IMR-90 (cell line): ENCODE measurements at regions not wholly inside any gene's neighbourhood (a gene's known extent, or its start where the extent isn't known, plus 50 kb on each side); places are given as distances from the start of the nearest gene placed in this dataset.

Experiments used
- ATAC-seq: fragments of 200-7000 bp; cut with Tn5 transposase; 2 replicates; pipeline ENCODE4 v1.9.1; 2020; ENCODE audit warnings: low read depth, mild to moderate bottlenecking, moderate library complexity
- BruUV-seq: library from RNA; stranded (reverse); fragments of 400-500 nt; replicated peaks from 2 replicates; lab custom pipeline; 2021; lab: Mats Ljungman, UMichigan
- CTCF ChIA-PET: fragments of 300-600 bp; formaldehyde crosslinking; extraction: SDS; loops from one replicate; lab custom pipeline; 2021; ENCODE audit warnings: antibody characterized with exemption; lab: Yijun Ruan, JAX
- POLR2A ChIA-PET: fragments of 300-600 bp; sonication (Branson Sonifier 250); formaldehyde crosslinking; loops from one replicate; lab custom pipeline; 2022; ENCODE audit warnings: antibody characterized with exemption; ENCODE audit not compliant: unreplicated experiment; lab: Charles Lee
- DNase-seq: peaks from one replicate; pipeline ENCODE4 v3.0.0; 2013
- H2AFZ ChIP-seq: replicated peaks from 2 replicates; pipeline ENCODE3; 2013; ENCODE audit warnings: low read length, mild to moderate bottlenecking; ENCODE audit not compliant: poor library complexity
- H2AK5ac ChIP-seq: 2 replicates; pipeline ENCODE4 v1.6.1; 2013; ENCODE audit warnings: low read depth, low read length, inconsistent platforms
- H2AK9ac ChIP-seq: replicated peaks from 2 replicates; pipeline ENCODE3; 2013; ENCODE audit warnings: mild to moderate bottlenecking, low read depth, low read length, moderate library complexity; ENCODE audit not compliant: poor library complexity
- H2BK120ac ChIP-seq: 2 replicates; pipeline ENCODE4 v1.6.1; 2013; ENCODE audit warnings: low read depth, low read length, inconsistent platforms
- H2BK15ac ChIP-seq: 3 replicates; pipeline ENCODE4 v1.6.1; 2013; ENCODE audit warnings: low read depth, low read length, inconsistent platforms
- H2BK20ac ChIP-seq: 2 replicates; pipeline ENCODE4 v1.6.1; 2013; ENCODE audit warnings: low read depth, mild to moderate bottlenecking, inconsistent platforms, low read length, moderate library complexity
- H2BK5ac ChIP-seq: 2 replicates; pipeline ENCODE4 v1.6.1; 2013; ENCODE audit warnings: mild to moderate bottlenecking, low read depth, low read length, inconsistent platforms; ENCODE audit not compliant: poor library complexity, severe bottlenecking
- H3K14ac ChIP-seq: replicated peaks from 2 replicates; pipeline ENCODE4 v1.6.1; 2013; ENCODE audit warnings: low read depth, low read length, inconsistent platforms
- H3K18ac ChIP-seq: 2 replicates; pipeline ENCODE4 v1.6.1; 2013; ENCODE audit warnings: low read depth, low read length, control low read depth
- H3K23ac ChIP-seq: 2 replicates; pipeline ENCODE4 v1.6.1; 2013; ENCODE audit warnings: low read depth, low read length, inconsistent platforms
- H3K27ac ChIP-seq: 2 replicates; pipeline ENCODE4 v1.5.1; 2013; ENCODE audit warnings: mild to moderate bottlenecking, control low read depth, low read length; ENCODE audit not compliant: insufficient read depth
- H3K27me3 ChIP-seq: 2 replicates; pipeline ENCODE4 v1.6.1; 2013; ENCODE audit warnings: low read length; ENCODE audit not compliant: control insufficient read depth, insufficient read depth
- H3K36me3 ChIP-seq: 2 replicates; pipeline ENCODE4 v1.6.1; 2013; ENCODE audit warnings: low read length, mixed read lengths; ENCODE audit not compliant: control insufficient read depth, insufficient read depth
- H3K4ac ChIP-seq: 2 replicates; pipeline ENCODE4 v1.6.1; 2013; ENCODE audit warnings: low read depth, low read length, inconsistent platforms
- H3K4me1 ChIP-seq: 2 replicates; pipeline ENCODE4 v1.6.1; 2013; ENCODE audit warnings: low read length, mixed read lengths; ENCODE audit not compliant: control insufficient read depth, insufficient read depth
- H3K4me2 ChIP-seq: 2 replicates; pipeline ENCODE4 v1.6.1; 2013; ENCODE audit warnings: low read depth, mild to moderate bottlenecking, control low read depth, low read length, moderate library complexity
- H3K4me3 ChIP-seq: 2 replicates; pipeline ENCODE4 v1.5.1; 2013; ENCODE audit warnings: low read depth, mild to moderate bottlenecking, control low read depth, low read length, moderate library complexity; ENCODE audit not compliant: insufficient read depth
- H3K56ac ChIP-seq: 2 replicates; pipeline ENCODE4 v1.6.1; 2013; ENCODE audit warnings: low read length, inconsistent platforms; ENCODE audit not compliant: insufficient read depth; ENCODE audit errors: extremely low read depth
- H3K79me1 ChIP-seq, 2 experiments: 2 replicates each; pipeline ENCODE4 v1.6.1; 2013; ENCODE audit warnings: low read length in 2 of 2, inconsistent platforms in 1 of 2, low read depth in 1 of 2
- H3K9ac ChIP-seq: 2 replicates; pipeline ENCODE4 v1.6.1; 2013; ENCODE audit warnings: low read depth, low read length, control low read depth
- H3K9me1 ChIP-seq: 2 replicates; pipeline ENCODE4 v1.6.1; 2013; ENCODE audit warnings: low read length, inconsistent platforms; ENCODE audit not compliant: insufficient read depth
- H3K9me3 ChIP-seq: 2 replicates; pipeline ENCODE4 v1.6.1; 2013; ENCODE audit warnings: low read length; ENCODE audit not compliant: control insufficient read depth, insufficient read depth
- H4K20me1 ChIP-seq: 2 replicates; pipeline ENCODE4 v1.6.1; 2013; ENCODE audit warnings: low read length, inconsistent platforms; ENCODE audit not compliant: insufficient read depth
- H4K5ac ChIP-seq: 2 replicates; pipeline ENCODE4 v1.6.1; 2013; ENCODE audit warnings: mild to moderate bottlenecking, low read depth, low read length, control low read depth
- H4K8ac ChIP-seq, 2 experiments: 2 replicates each; pipeline ENCODE4 v1.6.1; 2013; ENCODE audit warnings: low read depth in 2 of 2, low read length in 2 of 2, control low read depth in 1 of 2, inconsistent platforms in 1 of 2
- H4K91ac ChIP-seq: 2 replicates; pipeline ENCODE4 v1.6.1; 2013; ENCODE audit warnings: low read depth, low read length, inconsistent platforms; ENCODE audit not compliant: insufficient read depth
- POLR2A ChIP-seq: IDR thresholded peaks from 2 replicates; pipeline ENCODE4 v1.6.1; 2012; ENCODE audit warnings: mild to moderate bottlenecking, low read depth, low read length
- WGBS, 2 experiments: methylation state at CpG; one replicate each; pipeline versions ENCODE4 v1.1.5 to v1.1.7; 2013; ENCODE audit warnings: missing lambda C conversion rate in 2 of 2; ENCODE audit not compliant: insufficient read length in 1 of 2; ENCODE audit errors: extremely low coverage in 2 of 2; 5-methylcytosine and 5-hydroxymethylcytosine counted together
- dilution Hi-C: fragments of 300-500 bp; cut with HindIII; formaldehyde crosslinking; loops from one replicate; pipeline ENCODE4 v1.14.3; 2018; ENCODE audit warnings: low sequenced_read_pairs; ENCODE audit not compliant: unreplicated experiment
- in situ Hi-C: fragments of 300-500 bp; cut with MboI; formaldehyde crosslinking; loops from 3 replicates; pipeline ENCODE4 v1.14.3; 2019; ENCODE audit warnings: low sequenced_read_pairs, inconsistent platforms, mixed read lengths
- intact Hi-C: fragments of 100-400 bp; cut with micrococcal nuclease; formaldehyde crosslinking; loops from 2 replicates; pipeline ENCODE4 v1.10.0; 2022

GRCh38 chr13:23965346-23965745 lies 68.0 kb upstream of the C1QTNF9B start:
- Histone ChIP-seq H3K56ac (no peak overlapping the region), H3K9me1 (no peaks in the 10 kb centered on the region; the same call in 1 of the 2 replicates), H2BK15ac (no peak overlapping the region), H2AK5ac (no peak overlapping the region), H2BK20ac (no peak overlapping the region), H4K20me1 (no peaks in the 10 kb centered on the region), H4K91ac (no peak overlapping the region), H3K4ac (no peak overlapping the region), H2BK120ac (no peak overlapping the region), H3K4me2 (no peak overlapping the region), H3K18ac (no peak overlapping the region), H3K23ac (no peak overlapping the region; the same call in 1 of the 2 replicates), H2AFZ (no peak overlapping the region), H4K8ac (no peak overlapping the region), H3K4me3 (no peak overlapping the region), H3K9me3 (no peaks in the 10 kb centered on the region), H4K5ac (no peak overlapping the region), H3K14ac (no peak overlapping the region), H3K4me1 (0 out of 2 replicates have a peak, but pooled peaks cover 2% of the 10 kb centered on the region), H3K79me1 (no peaks in the 10 kb centered on the region), H3K36me3 (no peaks in the 10 kb centered on the region), H3K27me3 (no peaks in the 10 kb centered on the region), H2BK5ac (no peak overlapping the region), H3K9ac (no peak overlapping the region), H2AK9ac (no peak overlapping the region), H3K27ac (no peak overlapping the region)
- no CpG with 5 or more reads among the region's 5 CpGs for WGBS, 2 experiments
- BruUV-seq, result no TSS peak
- ATAC-seq (no peak), DNase-seq (no peak)
- intact Hi-C loops (loop anchor here (5.0 kb wide), 1 partner anchor 67 kb away; no protein-coding TSS in a partner anchor), dilution Hi-C loops (no loop called here), in situ Hi-C loops (no loop called here)
- TF ChIP-seq POLR2A, result no peak
- POLR2A ChIA-PET, result no interaction called here
- CTCF ChIA-PET, result interaction anchor here (0.5 kb wide), 1 partner anchor 39 kb away, joined by 3 read pairs; no protein-coding TSS in a partner anchor
